GM21423 (cell line): ENCODE measurements at regions not wholly inside any gene's neighbourhood (a gene's known extent, or its start where the extent isn't known, plus 50 kb on each side); places are given as distances from the start of the nearest gene placed in this dataset.
A peak's percentile ranks its signal among the peaks of the same experiment; 100 is the strongest.

Experiments used
- ATAC-seq: cut with Tn5 transposase; IDR thresholded peaks from one replicate; pipeline ENCODE4 v1.9.1; 2021; ENCODE audit warnings: mild to moderate bottlenecking, moderate library complexity; ENCODE audit not compliant: unreplicated experiment

DNA sequence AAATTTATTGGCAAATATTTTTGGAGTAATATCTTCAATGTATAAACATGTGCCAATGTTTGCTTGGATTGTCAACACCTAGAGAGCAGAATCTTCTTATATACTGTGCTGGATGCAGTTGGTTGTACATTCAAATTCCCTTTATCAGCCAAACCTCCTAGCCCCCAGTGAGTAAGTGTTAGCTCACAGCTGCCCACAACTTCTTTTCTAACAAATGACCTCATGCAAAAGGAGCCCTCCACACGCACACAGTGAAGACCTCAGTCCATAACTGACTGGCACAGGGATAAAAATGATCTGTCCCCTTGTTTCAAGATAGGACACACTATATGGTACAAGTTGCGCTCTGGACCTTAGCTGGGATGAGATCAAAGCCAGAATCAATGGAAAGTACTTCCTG is 458.0 kb upstream of the NWD2 start:
- ATAC-seq = no peak

DNA sequence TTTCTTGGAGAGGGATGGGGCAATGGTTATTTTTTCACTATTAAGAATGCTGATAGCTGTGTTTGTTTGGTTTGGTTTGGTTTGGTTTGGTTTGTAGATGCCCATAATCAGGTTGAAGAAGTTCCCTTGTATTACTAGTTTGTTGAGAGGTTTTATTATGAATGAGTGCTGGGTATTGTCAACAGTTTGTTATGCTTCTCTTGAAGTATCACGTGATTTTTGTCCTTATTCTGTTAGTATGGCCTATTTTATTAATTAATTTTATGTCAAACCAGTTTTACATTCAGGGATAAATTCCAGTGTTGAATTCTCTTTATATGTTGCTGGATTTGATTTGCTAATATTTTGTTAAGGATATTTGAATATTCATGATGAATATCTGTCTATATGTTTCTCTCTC is 449.8 kb upstream of the NWD2 start:
- ATAC-seq = no peak

DNA sequence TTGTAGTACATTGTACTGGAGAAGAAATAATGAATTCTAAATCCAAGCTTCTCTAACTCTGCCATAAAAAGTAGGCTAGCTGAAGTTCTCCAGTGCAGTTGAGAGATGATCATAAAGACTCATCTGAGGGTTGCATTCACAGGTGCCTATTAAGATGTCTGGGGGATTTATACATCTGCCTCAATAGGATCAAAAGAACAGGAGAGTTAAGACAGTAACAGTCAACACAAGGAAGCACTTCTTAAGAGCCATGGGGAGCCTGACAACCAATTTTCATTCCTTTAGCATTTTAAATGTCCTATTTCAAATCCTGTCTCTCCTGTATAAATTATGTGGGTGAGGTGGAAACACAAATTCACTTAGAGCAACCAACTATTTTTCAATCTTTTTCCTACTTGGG is 432.4 kb upstream of the NWD2 start:
- no peak for ATAC-seq

DNA sequence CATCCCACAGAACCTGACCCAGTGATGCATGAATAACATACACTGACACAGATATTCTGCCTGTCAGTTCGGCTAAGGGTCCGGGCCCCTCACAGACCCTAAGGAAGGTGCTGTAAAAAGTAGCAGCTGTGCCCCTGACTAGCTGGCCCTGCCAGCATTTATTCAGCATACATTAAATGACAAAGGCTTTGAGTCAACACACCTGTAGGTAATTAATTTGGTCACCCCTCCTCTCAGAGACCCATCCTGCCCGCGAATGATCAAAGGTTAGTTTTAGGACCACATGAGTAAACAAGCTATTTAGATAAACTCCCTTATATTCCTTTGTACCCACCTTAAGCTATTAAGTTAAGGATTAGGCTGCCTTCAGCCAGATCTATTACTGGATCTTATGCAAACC is 429.0 kb upstream of the NWD2 start:
- no peak for ATAC-seq

DNA sequence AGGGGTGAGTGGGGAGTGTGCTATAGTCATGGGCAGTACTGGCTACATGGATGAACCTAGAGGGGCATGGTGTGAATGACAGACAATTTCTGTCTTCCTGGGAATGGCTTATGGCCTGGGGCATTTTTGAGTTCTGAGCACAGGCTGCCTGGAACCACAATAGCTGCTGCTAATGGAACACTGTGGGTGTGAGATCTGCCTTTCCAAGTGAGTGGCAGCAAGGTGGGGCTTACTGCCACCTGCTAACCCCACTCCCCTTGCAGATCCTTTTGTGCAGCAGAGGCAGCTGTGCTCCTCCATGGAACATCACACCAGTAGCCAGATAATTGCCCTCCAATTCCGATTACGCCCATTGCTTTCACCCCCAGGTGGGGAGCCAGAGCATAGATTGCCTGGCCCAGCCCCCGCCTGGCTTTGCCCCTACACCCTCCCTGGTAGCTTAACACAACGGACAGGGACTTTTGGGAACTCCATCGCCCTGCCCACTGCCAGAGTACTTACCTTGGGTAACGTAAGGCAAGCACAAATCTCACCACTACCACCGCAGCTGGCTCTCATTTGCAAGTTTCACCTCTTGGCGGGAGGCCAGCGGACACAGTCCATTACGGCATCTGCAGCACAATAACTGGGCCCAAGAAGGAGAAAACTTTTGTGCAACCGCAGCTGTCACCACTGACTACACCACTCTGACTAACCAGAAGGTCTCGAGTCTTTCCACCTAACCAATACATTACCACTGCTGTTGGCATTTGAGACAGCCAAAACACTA is 421.2 kb upstream of the NWD2 start:
- no peak for ATAC-seq

DNA sequence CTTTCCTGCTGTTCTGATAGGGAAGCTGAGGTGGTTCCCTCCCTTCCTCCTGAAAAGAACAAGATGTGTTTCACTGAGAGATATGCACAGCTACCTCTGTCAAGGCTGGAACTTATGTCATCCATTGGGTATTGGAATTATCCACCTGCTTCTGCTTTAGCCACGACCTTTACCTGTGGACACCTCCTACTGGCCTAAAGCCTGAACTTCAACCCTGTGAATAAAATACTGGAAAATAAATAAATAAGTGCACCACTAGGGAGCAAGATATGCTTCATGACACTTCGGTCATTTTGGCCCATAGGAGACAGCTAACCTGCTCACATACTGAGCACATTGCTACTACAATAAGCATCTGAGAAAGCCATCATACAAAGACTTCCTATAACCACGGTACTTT is 419.9 kb upstream of the NWD2 start:
- ATAC-seq = no peak

DNA sequence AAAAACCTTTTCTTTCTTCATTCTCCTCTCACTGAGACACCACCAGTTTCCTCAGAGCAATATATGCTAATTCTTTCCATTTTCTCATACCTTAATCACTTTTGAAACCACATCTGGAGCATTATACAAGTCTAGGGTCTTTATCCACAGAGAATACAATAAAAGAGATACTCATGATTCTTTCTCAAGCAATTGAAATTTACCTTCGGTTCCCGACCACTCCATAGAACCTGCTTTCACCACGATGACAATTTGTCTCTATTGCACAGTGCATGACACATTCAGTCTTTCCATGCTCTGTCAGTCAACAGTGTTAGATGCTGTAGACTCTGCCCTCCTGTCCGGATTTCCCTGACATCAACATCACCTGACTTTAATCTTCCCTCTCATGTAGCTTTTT is 409.3 kb upstream of the NWD2 start:
- no peak for ATAC-seq

DNA sequence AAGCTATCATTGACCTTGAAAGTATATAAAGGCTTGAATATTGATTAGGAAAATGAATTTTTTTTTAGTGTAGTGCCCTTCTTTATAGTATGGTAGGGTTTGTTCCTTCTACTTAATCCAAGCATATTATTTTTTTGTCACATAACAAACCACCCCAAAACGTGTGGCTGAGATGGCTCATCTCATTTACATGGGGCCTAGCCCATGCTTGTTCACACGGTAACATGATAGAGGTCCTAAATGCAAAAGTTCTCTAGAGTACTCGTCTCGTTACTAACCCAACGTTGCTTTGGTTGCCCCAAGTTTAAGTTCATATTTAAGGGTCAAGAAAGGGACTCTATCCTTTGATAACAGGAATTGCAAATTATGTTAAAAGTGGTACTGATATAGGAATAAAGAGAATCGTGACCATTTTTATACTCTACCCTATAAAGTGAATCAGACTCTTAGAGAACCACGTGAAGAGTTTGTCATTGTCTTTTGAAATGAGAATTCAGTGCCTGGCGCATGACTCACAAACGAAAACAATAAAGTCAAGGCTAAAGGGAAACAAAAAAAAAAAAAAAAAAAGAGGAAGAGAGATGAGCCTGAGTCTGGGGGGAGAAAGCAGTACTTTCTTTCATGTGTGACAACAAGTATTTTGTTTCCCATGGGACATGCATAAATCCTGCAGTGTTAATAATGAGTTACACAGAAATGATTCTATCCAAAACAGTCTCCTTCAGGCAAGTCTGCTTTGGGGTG is 402.8 kb upstream of the NWD2 start:
- ATAC-seq = peak; percentile 52

DNA sequence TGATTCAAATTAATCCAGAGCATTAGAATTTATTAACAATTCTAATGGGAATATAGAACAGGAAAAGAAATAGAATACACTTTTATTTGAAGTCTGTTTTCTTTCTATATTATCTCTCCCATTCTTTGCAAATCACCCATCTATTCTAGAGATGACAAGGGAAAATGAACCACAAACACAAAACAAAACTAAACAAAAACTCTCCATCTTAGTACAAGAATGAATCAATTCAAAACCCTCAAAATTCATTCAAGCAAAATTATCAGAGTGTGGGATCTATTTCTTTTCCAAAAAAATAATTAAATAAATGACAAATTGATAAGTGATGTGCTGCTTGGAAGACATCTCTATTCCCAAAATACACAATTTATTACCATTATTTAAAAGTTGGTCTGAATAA is 400.1 kb upstream of the NWD2 start:
- ATAC-seq = no peak

DNA sequence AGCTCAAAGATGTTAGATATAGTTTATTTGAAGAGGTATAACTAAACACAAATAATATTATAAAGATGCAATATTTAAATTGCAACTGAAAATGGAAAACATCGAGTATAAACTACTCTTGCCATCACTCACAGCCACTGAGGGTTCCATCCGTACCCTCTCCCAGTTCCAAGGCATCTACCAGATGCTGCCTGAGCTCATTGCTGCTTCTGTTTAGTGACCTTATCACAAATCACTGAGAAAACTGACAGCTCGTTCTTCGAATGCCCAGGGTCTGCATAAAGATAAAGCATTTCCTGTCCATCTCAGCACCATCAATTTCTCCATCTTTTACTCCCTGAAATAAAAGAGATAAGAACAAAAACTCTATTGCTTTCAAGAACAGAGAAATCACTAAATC is 391.7 kb upstream of the NWD2 start:
- no peak for ATAC-seq

DNA sequence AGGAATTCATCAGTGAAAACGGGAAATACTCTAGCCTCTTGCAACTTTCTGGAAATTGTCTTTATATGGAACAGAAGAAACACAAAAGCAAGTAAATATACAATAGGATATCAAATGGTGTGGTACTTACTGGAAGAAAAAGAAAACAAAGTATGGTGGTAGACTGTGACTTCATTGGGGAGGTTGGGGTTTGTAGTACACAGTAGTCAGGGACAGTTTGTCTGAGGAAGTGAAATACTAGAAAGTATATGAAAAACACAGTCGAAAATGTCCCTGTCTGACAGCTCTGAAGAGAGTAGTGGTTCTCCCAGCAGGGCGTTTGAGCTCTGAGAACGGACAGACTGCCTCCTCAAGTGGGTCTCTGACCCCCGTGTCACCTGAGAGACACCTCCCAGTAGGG is 390.0 kb upstream of the NWD2 start:
- ATAC-seq = no peak

DNA sequence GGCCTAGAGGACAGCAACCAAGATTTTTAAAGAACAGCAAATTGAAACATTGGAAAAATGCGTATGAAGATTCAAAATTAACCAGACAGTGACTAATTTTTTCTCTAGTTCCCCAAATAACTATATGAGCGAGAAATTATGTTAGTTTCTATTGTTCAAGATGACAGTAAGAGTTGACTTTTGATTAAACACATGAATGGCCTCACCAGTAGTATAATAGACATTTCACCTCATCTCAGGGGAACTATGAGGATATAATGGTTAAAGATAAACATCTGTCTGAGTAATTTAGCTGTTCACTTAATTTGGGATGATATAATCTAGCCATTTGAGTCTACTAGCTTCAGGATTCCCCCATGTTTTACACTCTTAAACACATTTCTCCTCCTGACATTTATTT is 380.9 kb upstream of the NWD2 start:
- no peak for ATAC-seq

DNA sequence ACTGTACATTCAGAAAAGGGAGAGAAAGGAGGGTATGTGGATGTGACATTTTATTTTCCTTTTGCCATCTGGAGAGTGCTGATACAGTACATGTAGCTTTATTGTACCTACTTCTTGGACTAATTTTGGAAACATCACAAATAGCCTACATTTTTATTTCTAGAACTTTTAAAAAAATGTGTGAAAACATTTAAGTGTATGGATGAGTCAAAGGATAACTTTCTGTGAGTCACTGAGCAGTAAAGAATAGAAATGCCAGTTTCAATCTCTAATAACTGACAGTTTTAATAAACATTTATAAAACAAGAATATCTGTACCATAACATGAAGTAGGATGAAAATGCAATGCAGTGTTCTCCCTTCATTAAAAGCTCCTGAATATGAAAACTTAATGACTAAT is 374.4 kb upstream of the NWD2 start:
- no peak for ATAC-seq

DNA sequence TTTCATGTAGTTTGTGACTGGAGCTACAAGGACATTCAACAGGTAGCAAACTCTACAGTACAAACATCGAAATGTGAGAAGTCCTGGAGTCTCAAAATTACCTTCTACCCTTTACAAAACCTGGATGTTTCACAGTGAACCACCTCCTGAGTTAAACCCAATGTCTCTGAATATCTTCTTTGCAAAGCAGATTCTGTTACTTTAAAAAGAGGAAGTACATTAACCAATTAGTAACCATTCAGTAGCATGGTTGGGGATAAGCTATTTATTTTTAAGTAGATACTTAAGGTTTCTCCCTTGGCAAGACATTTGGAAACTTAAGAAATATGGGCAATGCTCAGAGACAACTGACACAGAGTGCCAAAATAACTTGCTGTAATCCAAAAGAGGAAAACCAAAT is 371.9 kb upstream of the NWD2 start:
- no peak for ATAC-seq

DNA sequence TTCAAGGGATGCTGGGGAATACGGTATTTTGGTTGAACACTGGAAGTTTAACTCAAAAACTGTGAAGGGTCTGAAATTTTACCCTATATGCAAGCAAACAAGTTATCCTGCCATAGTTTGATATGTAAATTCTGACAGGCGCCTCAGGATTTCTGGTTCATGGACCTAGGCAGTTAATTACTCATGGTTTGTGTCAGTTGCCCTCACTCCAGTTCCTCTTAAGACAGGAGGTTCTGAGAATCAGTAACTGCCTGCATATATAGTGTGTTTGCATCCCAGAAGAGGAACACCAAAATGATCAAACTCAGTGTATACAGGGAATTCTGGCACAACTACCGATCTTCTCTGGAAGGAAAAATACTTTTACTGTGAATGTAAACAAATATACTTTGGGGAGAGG is 360.4 kb upstream of the NWD2 start:
- ATAC-seq = no peak

DNA sequence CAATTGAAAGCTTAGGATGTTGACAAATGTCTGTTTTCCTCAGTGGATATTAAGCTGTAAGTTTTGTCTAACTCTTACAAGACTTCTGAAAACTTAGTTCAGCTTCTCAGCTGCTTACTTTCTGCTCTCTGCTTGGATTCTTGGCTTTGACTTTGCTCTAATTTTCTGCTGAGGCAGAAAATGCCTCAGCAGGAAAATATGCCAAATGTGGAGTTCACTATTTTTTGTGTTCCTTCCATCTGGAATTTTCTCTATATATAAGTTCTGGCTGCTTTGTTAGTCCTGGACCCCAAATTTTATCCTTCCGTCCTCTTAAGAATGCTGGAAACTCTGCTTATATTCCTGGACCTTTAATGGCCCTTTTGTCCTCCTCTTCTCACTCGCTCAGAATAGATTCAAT is 352.6 kb upstream of the NWD2 start:
- no peak for ATAC-seq

DNA sequence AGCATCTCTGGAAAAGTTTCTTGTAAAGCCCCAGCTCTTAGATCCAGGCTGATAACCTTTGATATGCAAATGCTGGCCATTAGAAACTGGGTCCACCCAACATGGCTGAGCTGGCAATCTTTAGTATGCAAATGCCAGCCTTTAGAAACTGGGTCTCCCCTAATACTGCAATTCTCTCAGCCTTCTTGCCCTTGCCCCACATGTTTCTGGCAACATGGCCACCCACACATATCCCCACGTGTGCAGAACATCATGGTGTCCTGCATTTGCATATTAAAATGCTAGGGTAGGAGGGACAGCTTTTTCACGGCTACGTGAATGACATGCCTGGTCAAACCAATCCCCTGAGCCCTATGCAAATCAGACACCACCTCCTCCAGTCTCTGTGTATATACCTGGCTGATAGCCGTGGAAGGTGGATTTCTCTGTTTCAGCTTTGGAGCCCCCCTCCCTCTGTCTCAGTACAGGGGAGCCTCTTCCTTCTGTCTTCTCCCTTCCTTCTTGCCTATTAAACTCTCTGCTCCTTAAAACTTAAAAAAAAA is 344.0 kb upstream of the NWD2 start:
- no peak for ATAC-seq

DNA sequence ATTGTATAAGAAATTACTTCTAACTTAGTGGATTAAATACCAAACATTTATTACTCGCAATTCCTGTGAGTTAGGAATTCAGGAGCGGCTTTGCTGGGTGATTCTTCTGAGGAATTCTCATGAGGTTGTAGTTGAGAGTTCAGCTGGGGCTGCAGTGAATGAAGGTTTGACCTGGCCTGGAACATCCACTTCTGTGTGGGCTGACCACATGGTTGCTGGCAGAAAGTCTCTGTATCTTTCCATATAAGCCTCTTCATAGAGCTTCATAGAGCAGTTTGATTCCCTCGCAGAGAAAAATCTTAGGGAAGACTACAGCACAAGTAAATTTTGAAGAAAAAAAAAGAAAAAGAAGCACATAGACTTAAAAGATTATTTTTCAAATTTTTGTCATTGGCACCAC is 339.7 kb upstream of the NWD2 start:
- ATAC-seq = no peak

DNA sequence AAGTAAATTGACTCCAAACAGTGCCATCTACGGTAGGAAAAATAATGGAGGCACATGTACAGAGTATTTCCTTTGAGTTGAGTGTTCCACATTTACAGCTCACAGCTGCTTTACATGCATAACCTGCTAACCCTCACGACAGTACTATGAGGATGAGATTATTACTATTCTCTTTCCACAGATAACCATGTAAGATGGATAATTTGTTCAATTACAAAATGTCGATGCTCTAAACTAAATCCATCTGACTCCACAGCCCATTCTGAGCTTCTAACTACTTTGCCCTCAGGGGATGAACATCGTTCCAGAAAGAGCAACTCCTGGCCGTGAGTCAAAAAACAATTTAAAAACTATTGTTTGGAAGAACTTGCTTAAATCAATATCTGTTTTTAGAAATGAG is 330.4 kb upstream of the NWD2 start:
- ATAC-seq = no peak

DNA sequence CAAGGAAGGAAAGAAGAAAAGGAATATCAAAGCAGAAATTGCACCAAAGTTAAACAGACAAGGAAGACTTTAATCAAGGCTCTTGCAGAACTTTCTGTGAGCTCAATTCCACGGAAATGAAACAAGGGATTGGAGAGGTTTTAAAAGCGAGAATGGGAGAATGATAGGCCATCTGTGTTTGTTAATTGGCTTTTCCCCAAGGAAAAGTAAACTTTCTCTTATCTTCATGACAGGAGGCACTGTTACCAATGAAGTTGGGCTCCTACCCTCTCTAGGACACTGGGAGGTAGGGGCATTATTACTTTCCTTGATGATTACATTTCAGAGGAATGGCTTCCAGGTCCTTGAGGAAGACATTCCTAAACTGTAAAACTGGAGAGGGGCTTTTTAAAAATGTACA is 328.8 kb upstream of the NWD2 start:
- ATAC-seq = no peak

DNA sequence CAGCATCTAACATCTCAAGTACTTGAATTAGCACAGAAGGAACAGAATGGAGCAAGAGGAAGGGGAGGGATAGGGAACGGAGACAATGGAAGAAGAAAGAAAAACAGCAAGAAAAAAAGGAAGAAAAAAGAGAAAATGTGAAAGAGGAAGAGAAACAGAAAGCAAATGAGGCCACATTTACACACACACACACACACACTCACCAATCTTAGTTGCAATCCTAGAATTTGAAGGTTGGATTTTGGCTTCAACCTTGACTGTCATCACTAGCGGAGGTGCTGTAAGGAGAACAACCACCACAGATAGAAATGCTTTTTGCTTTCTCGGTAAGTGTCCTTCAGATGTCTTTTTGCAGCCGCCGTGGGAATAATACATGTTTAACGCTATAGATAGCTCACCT is 327.1 kb upstream of the NWD2 start:
- no peak for ATAC-seq

DNA sequence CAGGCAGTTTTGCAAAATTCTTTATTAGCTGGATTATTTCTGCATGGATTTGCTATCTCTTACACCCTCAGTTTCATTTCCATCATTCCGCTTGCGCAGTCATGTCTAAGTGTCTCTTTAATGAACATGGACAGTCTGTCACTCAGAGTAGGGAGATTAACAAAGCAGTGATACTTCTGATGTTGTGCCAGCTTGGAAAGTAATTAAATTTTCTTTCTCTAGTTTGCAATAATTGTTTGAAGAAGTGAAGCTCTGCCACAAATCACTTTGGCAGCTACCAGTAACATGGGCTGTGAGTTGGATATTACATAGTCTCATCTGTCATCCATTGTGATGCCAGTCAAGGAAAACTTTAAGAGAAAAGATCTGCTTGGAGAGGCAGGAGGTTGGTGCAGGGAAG is 324.8 kb upstream of the NWD2 start:
- no peak for ATAC-seq
